Endothelial cell (in vitro differentiated cells): ENCODE measurements at regions not wholly inside any gene's neighbourhood (a gene's known extent, or its start where the extent isn't known, plus 50 kb on each side); places are given as distances from the start of the nearest gene placed in this dataset.

Experiments used
- DNase-seq: peaks from one replicate; pipeline ENCODE4 v3.0.0; 2021; ENCODE audit warnings: low spot score
- H3K27ac Mint-ChIP-seq: one replicate; pipeline ENCODE4 v1.8.0; 2021; ENCODE audit warnings: mixed read lengths, inconsistent platforms; ENCODE audit not compliant: unreplicated experiment
- H3K27me3 Mint-ChIP-seq: one replicate; pipeline ENCODE4 v1.8.0; 2021; ENCODE audit warnings: mild to moderate bottlenecking, moderate library complexity, mixed read lengths, inconsistent platforms; ENCODE audit not compliant: unreplicated experiment
- H3K36me3 Mint-ChIP-seq: one replicate; pipeline ENCODE4 v1.8.0; 2021; ENCODE audit warnings: mild to moderate bottlenecking, low read depth, mixed read lengths, inconsistent platforms; ENCODE audit not compliant: unreplicated experiment
- H3K4me1 Mint-ChIP-seq: one replicate; pipeline ENCODE4 v1.8.0; 2021; ENCODE audit warnings: mild to moderate bottlenecking, mixed read lengths, inconsistent platforms; ENCODE audit not compliant: unreplicated experiment
- H3K4me3 Mint-ChIP-seq: one replicate; pipeline ENCODE4 v1.8.0; 2021; ENCODE audit warnings: mild to moderate bottlenecking, mixed read lengths, inconsistent platforms; ENCODE audit not compliant: unreplicated experiment
- H3K9me3 Mint-ChIP-seq: one replicate; pipeline ENCODE4 v1.8.0; 2021; ENCODE audit warnings: mixed read lengths, inconsistent platforms; ENCODE audit not compliant: unreplicated experiment
- TF ChIP-seq, protein P1 (sequence below): fragments of 200-600 bp; sonication (generic); IDR thresholded peaks from one replicate; pipeline ENCODE4 v1.5.0; 2021; ENCODE audit warnings: antibody characterized with exemption; ENCODE audit not compliant: unreplicated experiment

DNA sequence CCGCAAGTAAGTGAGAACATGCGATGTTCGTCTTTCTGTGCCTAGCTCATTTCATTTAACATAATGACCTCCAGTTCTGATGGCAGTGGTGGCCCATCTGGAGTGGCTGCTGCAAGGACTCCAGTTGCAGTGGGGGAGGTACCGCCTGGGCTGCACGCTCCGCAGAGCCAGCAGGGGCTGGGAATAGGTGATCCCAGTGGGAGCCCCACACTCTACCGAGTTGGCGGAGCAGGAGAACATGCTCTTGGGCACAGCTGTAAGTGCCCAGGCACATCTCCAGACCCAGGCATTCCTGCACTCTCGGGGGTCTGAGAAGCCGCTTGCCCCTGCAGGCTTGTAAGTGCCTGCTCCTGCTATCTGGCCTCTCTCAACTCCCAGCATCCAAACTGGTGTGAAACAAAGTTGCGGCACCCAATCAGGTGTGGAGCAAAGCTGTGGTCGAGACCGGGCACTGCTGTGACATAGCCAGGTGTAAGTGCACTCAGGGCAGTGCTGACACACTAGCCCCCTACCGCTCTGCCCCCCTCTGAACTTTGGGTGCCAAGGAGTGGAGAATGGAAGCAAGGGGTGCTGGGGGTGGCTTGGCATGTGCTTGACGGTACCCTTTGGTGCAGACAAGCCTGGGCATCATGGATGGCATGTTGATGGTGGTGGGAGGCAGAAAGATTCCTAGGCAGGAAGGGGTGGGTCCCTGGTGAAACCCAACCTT lies 130.2 kb downstream of the HTR1B start:
- no peaks in the 10 kb centered on the region for H3K27me3 Mint-ChIP-seq
- H3K4me1 Mint-ChIP-seq: no peaks in the 10 kb centered on the region
- H3K4me3 Mint-ChIP-seq: no peak overlapping the region
- DNase-seq: no peak
- peaks cover 5% of the 10 kb centered on the region for H3K9me3 Mint-ChIP-seq
- TF ChIP-seq, protein P1, sequence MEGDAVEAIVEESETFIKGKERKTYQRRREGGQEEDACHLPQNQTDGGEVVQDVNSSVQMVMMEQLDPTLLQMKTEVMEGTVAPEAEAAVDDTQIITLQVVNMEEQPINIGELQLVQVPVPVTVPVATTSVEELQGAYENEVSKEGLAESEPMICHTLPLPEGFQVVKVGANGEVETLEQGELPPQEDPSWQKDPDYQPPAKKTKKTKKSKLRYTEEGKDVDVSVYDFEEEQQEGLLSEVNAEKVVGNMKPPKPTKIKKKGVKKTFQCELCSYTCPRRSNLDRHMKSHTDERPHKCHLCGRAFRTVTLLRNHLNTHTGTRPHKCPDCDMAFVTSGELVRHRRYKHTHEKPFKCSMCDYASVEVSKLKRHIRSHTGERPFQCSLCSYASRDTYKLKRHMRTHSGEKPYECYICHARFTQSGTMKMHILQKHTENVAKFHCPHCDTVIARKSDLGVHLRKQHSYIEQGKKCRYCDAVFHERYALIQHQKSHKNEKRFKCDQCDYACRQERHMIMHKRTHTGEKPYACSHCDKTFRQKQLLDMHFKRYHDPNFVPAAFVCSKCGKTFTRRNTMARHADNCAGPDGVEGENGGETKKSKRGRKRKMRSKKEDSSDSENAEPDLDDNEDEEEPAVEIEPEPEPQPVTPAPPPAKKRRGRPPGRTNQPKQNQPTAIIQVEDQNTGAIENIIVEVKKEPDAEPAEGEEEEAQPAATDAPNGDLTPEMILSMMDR: no peak
- H3K36me3 Mint-ChIP-seq: peaks cover 14% of the 10 kb centered on the region
- H3K27ac Mint-ChIP-seq: no peak overlapping the region

- Mint-ChIP-seq H3K27ac (no peak overlapping the region), H3K9me3 (no peaks in the 10 kb centered on the region), H3K4me3 (no peak overlapping the region), H3K27me3 (no peaks in the 10 kb centered on the region), H3K4me1 (no peaks in the 10 kb centered on the region), H3K36me3 (no peaks in the 10 kb centered on the region)
- no peak for DNase-seq
- TF ChIP-seq, protein P1: no peak
Measured at GRCh38 chr6:77326711-77327110, 136.6 kb downstream of the HTR1B start.

- no peak overlapping the region for H3K4me3 Mint-ChIP-seq
- H3K27me3 Mint-ChIP-seq: no peaks in the 10 kb centered on the region
- no peak for DNase-seq
- no peaks in the 10 kb centered on the region for H3K4me1 Mint-ChIP-seq
- H3K27ac Mint-ChIP-seq: no peak overlapping the region
- H3K36me3 Mint-ChIP-seq: no peaks in the 10 kb centered on the region
- TF ChIP-seq, protein P1: no peak
- H3K9me3 Mint-ChIP-seq: no peaks in the 10 kb centered on the region
Measured at GRCh38 chr6:77326029-77326428, 137.3 kb downstream of the HTR1B start.

- no peaks in the 10 kb centered on the region for H3K27me3 Mint-ChIP-seq
- no peak for DNase-seq
- no peaks in the 10 kb centered on the region for H3K36me3 Mint-ChIP-seq
- TF ChIP-seq, protein P1: no peak
- H3K9me3 Mint-ChIP-seq: no peaks in the 10 kb centered on the region
- H3K27ac Mint-ChIP-seq: no peak overlapping the region
- no peaks in the 10 kb centered on the region for H3K4me1 Mint-ChIP-seq
- H3K4me3 Mint-ChIP-seq: no peak overlapping the region
Measured at GRCh38 chr6:77324866-77325265, 138.4 kb downstream of the HTR1B start.

- H3K27me3 Mint-ChIP-seq: no peaks in the 10 kb centered on the region
- H3K36me3 Mint-ChIP-seq: no peaks in the 10 kb centered on the region
- DNase-seq: no peak
- H3K4me3 Mint-ChIP-seq: no peak overlapping the region
- no peaks in the 10 kb centered on the region for H3K9me3 Mint-ChIP-seq
- no peaks in the 10 kb centered on the region for H3K4me1 Mint-ChIP-seq
- TF ChIP-seq, protein P1: no peak
- no peak overlapping the region for H3K27ac Mint-ChIP-seq
Measured at GRCh38 chr6:77322604-77323003, 140.7 kb downstream of the HTR1B start.
